ENCODE measurements at regions not wholly inside any gene's neighbourhood (a gene's known extent, or its start where the extent isn't known, plus 50 kb on each side); places are given as distances from the start of the nearest gene placed in this dataset.
A peak's percentile ranks its signal among the peaks of the same experiment; 100 is the strongest.

- Mint-ChIP-seq H3K27me3 (ENCODE audit: low read depth in 3 of 3) (peaks cover 8 to 20% (median 9%) of the 10 kb centered on the region in 3 donors), H3K9me3 (no peaks in the 10 kb centered on the region), H3K36me3 (no peaks in the 10 kb centered on the region), H3K4me1 (peaks cover 13 to 14% of the 10 kb centered on the region in 2 donors), H3K4me3 (peak overlapping the region in 3 of 5 donors; percentile 10 to 61 (median 34)), H3K27ac (peak overlapping the region in 2 of 6 donors; percentile 41 to 56)
- DNase-seq: no peak
Measured at GRCh38 chr6:14322841-14323240, 205.3 kb downstream of the CD83 start.

DNA sequence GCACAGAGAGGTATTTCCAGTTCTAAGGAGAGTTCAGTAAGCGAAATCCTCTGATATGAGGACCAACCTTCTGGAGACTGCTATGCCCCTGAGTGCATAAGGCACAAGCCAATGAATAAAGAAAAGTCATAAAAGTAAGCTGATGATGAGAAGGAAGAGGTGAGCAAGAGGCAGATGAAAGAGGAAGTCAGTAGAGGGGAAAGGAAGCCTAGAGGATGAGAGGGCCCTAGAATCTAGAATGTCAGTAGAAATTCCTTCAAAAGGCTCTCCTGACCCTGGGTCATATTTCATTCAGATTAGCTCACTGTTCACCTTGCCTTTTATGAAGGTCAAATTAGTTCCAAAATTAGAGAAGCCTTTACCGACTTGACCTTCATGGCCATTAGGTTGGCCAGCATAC lies 209.2 kb downstream of the CD83 start:
- no peaks in the 10 kb centered on the region for H3K9me3 Mint-ChIP-seq
- no peak for DNase-seq
- H3K27me3 Mint-ChIP-seq (ENCODE audit: low read depth in 3 of 3): peaks cover 4 to 18% (median 7%) of the 10 kb centered on the region in 3 donors
- no peak overlapping the region for H3K4me3 Mint-ChIP-seq
- peaks cover 13 to 14% of the 10 kb centered on the region in 2 donors for H3K4me1 Mint-ChIP-seq
- no peak overlapping the region for H3K27ac Mint-ChIP-seq
- no peaks in the 10 kb centered on the region for H3K36me3 Mint-ChIP-seq

DNA sequence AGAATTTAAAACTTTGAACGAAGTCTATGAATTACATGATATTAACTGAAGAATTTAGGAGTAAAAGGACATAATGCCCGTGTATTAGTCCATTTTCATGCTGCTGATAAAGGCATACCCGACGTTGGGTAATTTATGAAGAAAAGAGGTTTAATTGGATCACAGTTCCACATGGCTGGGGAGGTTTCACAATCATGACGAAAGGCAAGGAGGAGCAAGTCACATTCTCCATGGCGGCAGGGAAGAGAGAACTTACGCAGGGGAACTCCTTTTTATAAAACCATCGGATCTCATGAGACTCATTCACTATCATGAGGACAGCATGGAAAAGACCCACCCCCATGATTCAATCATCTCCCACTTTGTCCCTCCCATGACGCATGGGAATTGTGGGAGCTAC lies 210.6 kb downstream of the CD83 start:
- H3K4me1 Mint-ChIP-seq: peaks cover 4 to 6% of the 10 kb centered on the region in 2 donors
- no peaks in the 10 kb centered on the region for H3K36me3 Mint-ChIP-seq
- H3K4me3 Mint-ChIP-seq: no peak overlapping the region
- DNase-seq: no peak
- peaks cover 4 to 10% (median 5%) of the 10 kb centered on the region in 3 donors for H3K27me3 Mint-ChIP-seq (ENCODE audit: low read depth in 3 of 3)
- H3K27ac Mint-ChIP-seq: no peak overlapping the region
- no peaks in the 10 kb centered on the region for H3K9me3 Mint-ChIP-seq

DNA sequence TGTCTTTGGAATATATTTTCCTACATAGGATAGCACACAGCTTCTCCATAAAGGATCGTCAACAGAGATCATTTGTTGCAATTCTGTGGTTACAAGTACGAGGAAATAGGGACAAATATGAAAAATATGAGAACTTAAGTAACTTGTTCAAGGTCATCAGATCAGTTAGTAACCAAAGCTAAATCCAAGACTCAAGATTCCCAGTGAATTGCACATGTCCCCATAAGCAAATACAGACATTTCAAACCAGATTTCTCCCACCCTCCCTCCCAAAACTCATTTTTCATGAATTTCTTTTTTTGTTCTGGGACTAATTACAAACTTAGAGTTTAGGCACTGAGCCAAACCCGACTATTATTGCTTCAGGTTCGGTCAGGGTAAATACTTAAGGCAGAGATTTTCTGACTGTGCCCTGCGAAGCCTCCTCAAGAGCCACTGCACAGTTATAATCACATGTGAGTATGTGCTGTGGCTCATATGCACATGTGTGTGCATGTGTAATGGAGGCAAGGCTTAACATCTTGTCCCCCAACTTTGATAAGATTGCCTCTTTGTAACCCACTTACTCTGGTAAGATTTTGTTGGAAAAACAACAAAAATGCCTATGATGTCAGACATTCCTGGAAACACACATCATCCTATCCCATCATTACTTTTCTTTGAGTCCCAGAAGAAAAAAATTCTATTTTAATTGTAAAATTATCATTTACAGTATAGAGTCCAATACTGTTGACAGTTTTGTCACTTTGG lies 216.2 kb downstream of the CD83 start:
- Mint-ChIP-seq H3K27me3 (ENCODE audit: low read depth in 3 of 3) (peaks cover 0 to 7% (median 2%) of the 10 kb centered on the region in 3 donors), H3K9me3 (no peaks in the 10 kb centered on the region), H3K4me3 (no peak overlapping the region)

GRCh38 chr6:14335071-14335470 lies 217.5 kb downstream of the CD83 start:
- H3K4me3 Mint-ChIP-seq: no peak overlapping the region

More for the DNA sequence above, 216.2 kb downstream of the CD83 start:
- Mint-ChIP-seq H3K27ac (no peak overlapping the region), H3K36me3 (no peaks in the 10 kb centered on the region), H3K4me1 (no peaks in the 10 kb centered on the region)
- DNase-seq: no peak

GRCh38 chr6:14337152-14337551 lies 219.6 kb downstream of the CD83 start:
- Mint-ChIP-seq H3K36me3 (no peaks in the 10 kb centered on the region), H3K27ac (no peak overlapping the region), H3K27me3 (ENCODE audit: low read depth in 3 of 3) (peaks cover 0 to 4% (median 0%) of the 10 kb centered on the region in 3 donors), H3K9me3 (no peaks in the 10 kb centered on the region), H3K4me1 (no peaks in the 10 kb centered on the region), H3K4me3 (no peak overlapping the region)
- no peak for DNase-seq

More at GRCh38 chr6:14335071-14335470, 217.5 kb downstream of the CD83 start:
- Mint-ChIP-seq H3K27me3 (ENCODE audit: low read depth in 3 of 3) (peaks cover 0 to 4% (median 0%) of the 10 kb centered on the region in 3 donors), H3K4me1 (no peaks in the 10 kb centered on the region), H3K9me3 (no peaks in the 10 kb centered on the region), H3K27ac (no peak overlapping the region), H3K36me3 (no peaks in the 10 kb centered on the region)
- DNase-seq: no peak

DNA sequence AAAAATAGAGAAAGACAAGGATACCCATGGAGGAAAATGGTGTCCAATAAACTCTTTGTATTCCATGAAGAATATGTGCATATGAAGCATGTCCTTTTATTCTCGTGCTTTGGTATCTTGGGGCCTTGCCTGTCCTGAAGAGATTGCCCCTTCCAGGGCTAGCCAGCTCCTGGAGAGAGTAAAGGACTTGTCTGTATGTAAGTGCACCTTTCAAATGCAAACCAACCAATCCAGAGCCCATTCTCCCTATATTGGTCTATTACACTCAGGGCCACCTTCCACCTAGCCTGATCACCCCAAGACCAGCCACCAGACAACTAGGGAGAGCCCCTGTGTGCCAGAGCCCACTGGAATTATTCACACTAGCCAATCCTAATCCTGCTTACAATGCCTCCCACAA lies 221.6 kb downstream of the CD83 start:
- H3K4me1 Mint-ChIP-seq: no peaks in the 10 kb centered on the region

DNA sequence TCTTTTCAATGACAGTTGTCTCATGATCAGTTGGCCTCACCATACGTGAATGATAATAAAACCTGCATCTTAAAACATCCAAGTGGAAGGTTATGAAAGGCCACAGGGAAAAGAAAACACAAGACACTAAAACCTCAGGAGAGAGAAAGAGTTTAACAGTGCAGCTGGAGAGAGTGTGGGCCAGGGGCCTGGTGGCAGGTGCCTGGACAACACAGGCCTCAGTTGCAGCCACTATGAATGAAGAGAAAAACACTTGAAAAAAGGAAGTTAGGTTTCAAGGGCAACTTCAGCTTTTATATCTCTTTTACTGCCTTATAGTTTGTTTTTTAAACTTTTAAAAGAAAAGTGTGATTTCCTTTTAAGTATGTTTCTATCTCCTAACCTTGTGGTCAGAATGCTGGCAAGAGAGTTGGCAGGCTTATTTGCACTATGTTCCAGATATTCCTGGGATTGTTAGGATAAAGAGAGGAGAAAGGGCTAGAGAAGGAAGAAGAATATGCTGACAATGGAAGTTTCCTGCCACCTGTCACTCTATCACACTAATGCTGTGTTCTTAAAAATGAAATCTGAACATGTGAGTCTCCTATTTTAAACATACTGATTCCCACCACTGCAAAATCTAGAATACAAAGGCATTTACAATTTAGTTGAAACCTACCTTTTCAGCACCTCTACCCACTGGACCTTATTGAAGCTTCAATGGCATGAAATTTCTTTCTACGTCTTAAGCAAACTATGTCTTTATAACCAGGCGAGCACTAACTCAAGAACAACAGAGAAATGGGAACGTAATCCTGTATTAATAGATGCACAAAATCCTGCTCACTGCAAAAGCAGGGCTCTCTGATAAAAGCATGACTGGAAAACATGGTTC lies 222.4 kb downstream of the CD83 start:
- no peaks in the 10 kb centered on the region for H3K9me3 Mint-ChIP-seq
- no peaks in the 10 kb centered on the region for H3K36me3 Mint-ChIP-seq
- H3K27ac Mint-ChIP-seq: no peak overlapping the region
- H3K27me3 Mint-ChIP-seq (ENCODE audit: low read depth in 3 of 3): peaks cover 0 to 5% (median 0%) of the 10 kb centered on the region in 3 donors
- H3K4me3 Mint-ChIP-seq: no peak overlapping the region
- no peak for DNase-seq
- H3K4me1 Mint-ChIP-seq: no peaks in the 10 kb centered on the region

More for the DNA sequence above, 221.6 kb downstream of the CD83 start:
- Mint-ChIP-seq H3K36me3 (no peaks in the 10 kb centered on the region), H3K4me3 (no peak overlapping the region), H3K27me3 (ENCODE audit: low read depth in 3 of 3) (peaks cover 0 to 4% (median 0%) of the 10 kb centered on the region in 3 donors), H3K27ac (no peak overlapping the region), H3K9me3 (no peaks in the 10 kb centered on the region)
- DNase-seq: no peak

- Mint-ChIP-seq H3K4me1 (no peaks in the 10 kb centered on the region), H3K9me3 (no peaks in the 10 kb centered on the region), H3K4me3 (no peak overlapping the region), H3K36me3 (peaks cover 0 to 7% (median 0%) of the 10 kb centered on the region in 3 donors), H3K27me3 (ENCODE audit: low read depth in 3 of 3) (peaks cover 0 to 8% (median 2%) of the 10 kb centered on the region in 3 donors), H3K27ac (no peak overlapping the region)
- DNase-seq: no peak
Measured at GRCh38 chr6:14344486-14344885, 226.9 kb downstream of the CD83 start.

GRCh38 chr6:14348389-14348788 lies 230.8 kb downstream of the CD83 start:
- Mint-ChIP-seq H3K36me3 (peaks cover 0 to 7% (median 0%) of the 10 kb centered on the region in 3 donors), H3K27me3 (ENCODE audit: low read depth in 3 of 3) (peaks cover 2 to 8% (median 3%) of the 10 kb centered on the region in 3 donors), H3K27ac (no peak overlapping the region), H3K4me3 (no peak overlapping the region), H3K9me3 (peaks cover 0 to 2% (median 0%) of the 10 kb centered on the region in 6 donors), H3K4me1 (no peaks in the 10 kb centered on the region)
- DNase-seq: no peak

DNA sequence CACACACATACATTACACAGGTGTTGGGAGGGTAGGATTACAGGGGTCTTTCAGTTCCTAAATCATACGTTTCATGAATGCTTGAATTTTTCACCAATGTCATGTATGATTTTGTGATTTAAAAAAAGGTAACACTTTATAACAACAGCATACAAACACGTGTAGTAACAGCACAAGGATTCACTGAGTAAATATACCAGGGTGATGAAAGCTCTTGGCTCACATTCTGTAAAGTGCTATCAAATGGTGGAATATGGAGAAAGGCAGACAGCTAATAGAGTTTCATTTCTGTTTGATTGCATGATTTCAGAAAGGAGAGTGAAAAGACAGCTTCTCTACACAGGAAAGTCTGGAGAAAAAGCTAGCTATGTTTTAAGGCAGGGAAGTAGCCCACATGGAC lies 231.9 kb downstream of the CD83 start:
- no peak overlapping the region for H3K4me3 Mint-ChIP-seq
- no peak for DNase-seq
- peaks cover 2 to 8% (median 3%) of the 10 kb centered on the region in 3 donors for H3K27me3 Mint-ChIP-seq (ENCODE audit: low read depth in 3 of 3)
- H3K4me1 Mint-ChIP-seq: no peaks in the 10 kb centered on the region
- peaks cover 0 to 7% (median 0%) of the 10 kb centered on the region in 3 donors for H3K36me3 Mint-ChIP-seq
- H3K27ac Mint-ChIP-seq: no peak overlapping the region
- H3K9me3 Mint-ChIP-seq: peaks cover 0 to 2% (median 0%) of the 10 kb centered on the region in 6 donors

DNA sequence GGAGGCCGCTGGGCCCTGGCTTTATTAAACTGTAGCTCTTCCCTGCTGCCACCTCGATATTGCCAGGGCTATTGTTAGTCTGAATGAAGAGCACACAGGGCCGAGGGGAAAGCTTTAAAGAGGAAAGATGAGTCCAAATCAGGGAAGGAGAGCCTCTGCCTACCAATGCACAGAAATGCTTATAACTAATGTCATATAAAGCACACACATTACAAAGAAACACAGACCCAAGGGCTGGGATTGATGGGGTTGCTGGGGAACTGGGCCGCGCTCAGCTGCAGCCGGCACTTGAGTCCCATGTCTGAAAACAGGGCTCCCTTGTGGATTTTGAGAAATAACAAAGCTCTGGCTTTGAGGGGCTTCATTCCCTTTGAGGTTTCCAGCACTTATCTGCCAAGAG lies 232.6 kb downstream of the CD83 start:
- no peak for DNase-seq
- H3K27me3 Mint-ChIP-seq (ENCODE audit: low read depth in 3 of 3): peaks cover 2 to 4% (median 3%) of the 10 kb centered on the region in 3 donors
- H3K36me3 Mint-ChIP-seq: peaks cover 0 to 7% (median 0%) of the 10 kb centered on the region in 3 donors
- H3K4me3 Mint-ChIP-seq: no peak overlapping the region
- H3K4me1 Mint-ChIP-seq: peaks cover 2 to 4% of the 10 kb centered on the region in 2 donors
- peaks cover 0 to 2% (median 0%) of the 10 kb centered on the region in 6 donors for H3K9me3 Mint-ChIP-seq
- no peak overlapping the region for H3K27ac Mint-ChIP-seq

GRCh38 chr6:14353281-14353680 lies 235.7 kb downstream of the CD83 start:
- Mint-ChIP-seq H3K4me3 (no peak overlapping the region), H3K4me1 (peaks cover 2 to 7% of the 10 kb centered on the region in 2 donors), H3K27me3 (ENCODE audit: low read depth in 3 of 3) (peaks cover 3 to 5% (median 3%) of the 10 kb centered on the region in 3 donors), H3K9me3 (peaks cover 0 to 2% (median 0%) of the 10 kb centered on the region in 6 donors), H3K27ac (peak overlapping the region in 1 of 6 donors; percentile 37), H3K36me3 (no peaks in the 10 kb centered on the region)
- DNase-seq: no peak

DNA sequence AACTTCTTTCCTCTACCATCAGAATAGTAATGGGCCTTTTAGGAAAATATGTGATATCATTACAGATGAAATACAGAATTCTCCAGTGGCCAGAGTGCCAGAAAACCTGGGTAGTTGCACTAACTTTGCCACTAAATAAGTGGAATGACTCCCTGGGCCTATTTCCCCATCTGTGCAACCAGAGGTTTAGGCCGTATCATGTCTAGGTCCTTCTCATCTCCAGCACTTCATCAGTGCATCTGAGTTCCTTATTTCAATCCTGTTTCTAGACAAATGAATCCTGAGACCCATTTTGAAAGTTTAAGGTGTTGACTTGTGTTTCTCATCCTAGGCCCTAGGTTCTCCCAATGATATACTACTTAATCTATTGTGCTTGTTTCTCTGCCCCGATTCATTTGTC lies 236.2 kb downstream of the CD83 start:
- H3K27me3 Mint-ChIP-seq (ENCODE audit: low read depth in 3 of 3): peaks cover 3 to 6% (median 4%) of the 10 kb centered on the region in 3 donors
- DNase-seq: no peak
- H3K27ac Mint-ChIP-seq: no peak overlapping the region
- H3K4me1 Mint-ChIP-seq: peaks cover 2 to 7% of the 10 kb centered on the region in 2 donors
- peaks cover 0 to 2% (median 0%) of the 10 kb centered on the region in 6 donors for H3K9me3 Mint-ChIP-seq
- no peak overlapping the region for H3K4me3 Mint-ChIP-seq
- no peaks in the 10 kb centered on the region for H3K36me3 Mint-ChIP-seq

All from immature natural killer cell (primary cell).